ENCODE measurements at regions not wholly inside any gene's neighbourhood (a gene's known extent, or its start where the extent isn't known, plus 50 kb on each side); places are given as distances from the start of the nearest gene placed in this dataset.
"Not testable (repeated sequence)": the region's sequence is repeated elsewhere in the genome, so short reads cannot be mapped to it uniquely, and the experiment has no call there.

- no peak for ATAC-seq
Measured at GRCh38 chr5:100188778-100189177, 346.4 kb upstream of the FAM174A start.

- ATAC-seq, result no peak
Measured at GRCh38 chr5:100188339-100188738, 346.8 kb upstream of the FAM174A start.

GRCh38 chr5:100186181-100186580, 349.0 kb upstream of the FAM174A start:
- no peak for ATAC-seq

GRCh38 chr5:100182402-100182801, 352.8 kb upstream of the FAM174A start:
- no peak for ATAC-seq

GRCh38 chr5:100175346-100175745, 359.8 kb upstream of the FAM174A start:
- ATAC-seq, result no peak

GRCh38 chr5:100165309-100165708, 369.9 kb upstream of the FAM174A start:
- ATAC-seq, result no peak

GRCh38 chr5:100161868-100162267, 373.3 kb upstream of the FAM174A start:
- ATAC-seq, result no peak

GRCh38 chr5:100157066-100157465, 378.1 kb upstream of the FAM174A start:
- ATAC-seq, result no peak

- no peak for ATAC-seq
Measured at GRCh38 chr5:100148239-100148638, 386.9 kb upstream of the FAM174A start.

- no peak for ATAC-seq
Measured at GRCh38 chr5:100142607-100143006, 392.6 kb upstream of the FAM174A start.

GRCh38 chr5:100131161-100131560, 404.0 kb upstream of the FAM174A start:
- ATAC-seq, result no peak

GRCh38 chr5:100130307-100130706, 404.9 kb upstream of the FAM174A start:
- no peak for ATAC-seq

- ATAC-seq, result no peak
Measured at GRCh38 chr5:100119903-100120302, 415.3 kb upstream of the FAM174A start.

- no peak for ATAC-seq
Measured at GRCh38 chr5:100110497-100110896, 424.7 kb upstream of the FAM174A start.

GRCh38 chr5:100108883-100109282, 426.3 kb upstream of the FAM174A start:
- ATAC-seq, result no peak

GRCh38 chr5:100103592-100104119, 431.5 kb upstream of the FAM174A start:
- not testable (repeated sequence) for ATAC-seq

- not testable (repeated sequence) for ATAC-seq
Measured at GRCh38 chr5:100101466-100101865, 433.7 kb upstream of the FAM174A start.

GRCh38 chr5:100096328-100096727, 438.8 kb upstream of the FAM174A start:
- ATAC-seq, result not testable (repeated sequence)

GRCh38 chr5:100080703-100081102, 454.5 kb upstream of the FAM174A start:
- ATAC-seq, result not testable (repeated sequence)

- ATAC-seq, result not testable (repeated sequence)
Measured at GRCh38 chr5:100079163-100079562, 456.0 kb upstream of the FAM174A start.

- ATAC-seq, result not testable (repeated sequence)
Measured at GRCh38 chr5:100066020-100066419, 469.2 kb upstream of the FAM174A start.

GRCh38 chr5:100043475-100043874, 491.7 kb upstream of the FAM174A start:
- no peak for ATAC-seq

- no peak for ATAC-seq
Measured at GRCh38 chr5:100026606-100027005, 508.6 kb upstream of the FAM174A start.

GRCh38 chr5:100023536-100023935, 511.6 kb upstream of the FAM174A start:
- no peak for ATAC-seq

- ATAC-seq, result no peak
Measured at GRCh38 chr5:100017520-100018262, 517.5 kb upstream of the FAM174A start.
